Activated CD4-positive, CD25-positive, alpha-beta regulatory T cell (primary cell): ENCODE measurements at regions not wholly inside any gene's neighbourhood (a gene's known extent, or its start where the extent isn't known, plus 50 kb on each side); places are given as distances from the start of the nearest gene placed in this dataset.
"Not testable (repeated sequence)": the region's sequence is repeated elsewhere in the genome, so short reads cannot be mapped to it uniquely, and the experiment has no call there.

Experiments used
- DNase-seq, 4 experiments: peaks; one replicate each; lab custom pipeline; 2025; lab: John Stamatoyannopoulos, UW

DNA sequence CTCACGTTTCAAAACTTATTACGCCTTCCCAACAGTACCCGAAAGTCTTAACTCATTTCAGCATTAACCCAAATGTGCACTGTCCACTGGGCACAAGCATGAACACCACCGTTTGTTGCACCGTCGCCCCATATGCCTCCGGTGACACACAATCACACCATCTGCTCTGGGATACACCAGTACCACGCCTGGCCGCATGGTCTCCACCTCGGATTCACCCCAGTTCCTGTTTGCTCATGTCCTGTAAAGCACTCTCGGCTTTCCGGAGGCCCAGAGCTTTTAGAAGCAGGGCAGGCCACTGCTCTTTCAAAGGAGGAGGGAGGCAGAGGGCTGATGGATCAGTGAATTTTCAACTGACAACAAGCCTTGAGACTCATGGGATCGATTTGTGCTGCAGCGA, 1570.0 kb upstream of the DEFB115 start:
- no peak for DNase-seq

DNA sequence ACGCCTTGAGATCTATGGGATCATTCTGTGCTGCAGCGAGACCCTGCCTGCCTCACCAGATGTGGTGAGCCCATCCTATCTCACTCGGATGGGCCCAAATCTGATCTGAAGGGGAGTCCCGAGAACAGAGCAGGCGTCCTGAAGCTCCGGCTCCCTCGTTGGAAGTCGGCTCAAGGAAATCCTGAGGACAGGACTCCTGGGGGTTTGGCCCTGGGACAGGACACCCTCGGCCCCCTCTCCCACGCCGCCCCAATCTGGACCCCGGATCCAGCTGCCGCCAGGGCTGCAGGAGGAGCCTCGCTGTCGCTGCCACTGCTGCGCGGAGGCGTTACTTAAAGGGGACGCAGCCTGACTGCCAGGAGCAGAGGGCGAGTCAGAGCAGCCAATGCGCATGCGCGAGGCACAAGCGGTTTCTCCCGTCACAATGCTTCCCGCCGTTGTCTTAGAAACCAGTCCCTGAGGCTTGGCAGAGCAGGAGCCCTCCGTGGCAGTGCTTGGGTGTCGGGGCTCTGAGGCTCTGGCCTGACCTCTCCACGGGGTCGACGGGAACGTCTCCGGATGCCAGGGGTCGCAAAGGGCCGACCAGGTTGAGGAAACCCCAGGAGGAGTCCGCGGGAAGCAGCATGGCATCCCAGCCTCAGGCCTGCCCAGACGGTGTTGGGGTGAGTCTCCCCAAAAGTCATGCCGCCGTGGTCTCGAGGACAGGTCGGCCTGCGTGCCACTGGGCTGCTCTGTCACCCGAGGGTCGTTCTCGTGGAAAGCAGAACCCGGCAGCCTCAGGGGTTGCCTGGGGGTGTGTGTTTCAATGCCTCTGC, 1567.8 kb upstream of the DEFB115 start:
- peak in 1 of 4 experiments; percentile 24 for DNase-seq

DNA sequence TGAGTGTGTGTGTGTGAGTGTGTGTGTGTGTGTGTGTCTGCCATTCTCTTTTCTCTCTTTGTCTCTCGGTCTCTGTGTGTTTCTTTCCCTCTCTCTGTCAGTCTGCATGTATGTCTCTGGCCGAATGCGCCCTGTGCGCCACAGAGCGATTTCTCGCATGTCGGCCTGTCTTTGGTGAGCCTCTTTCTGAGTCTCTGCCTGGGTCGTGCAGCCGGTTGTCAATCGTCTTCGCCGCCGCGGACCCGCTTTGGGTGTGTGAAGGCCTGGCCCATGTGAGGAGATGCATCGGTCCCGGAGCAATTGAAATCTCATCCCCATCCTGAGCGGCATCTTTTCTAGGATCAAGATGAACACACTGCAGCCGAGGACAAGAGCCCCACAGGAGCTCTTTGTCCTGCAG, 1567.2 kb upstream of the DEFB115 start:
- no peak for DNase-seq

DNA sequence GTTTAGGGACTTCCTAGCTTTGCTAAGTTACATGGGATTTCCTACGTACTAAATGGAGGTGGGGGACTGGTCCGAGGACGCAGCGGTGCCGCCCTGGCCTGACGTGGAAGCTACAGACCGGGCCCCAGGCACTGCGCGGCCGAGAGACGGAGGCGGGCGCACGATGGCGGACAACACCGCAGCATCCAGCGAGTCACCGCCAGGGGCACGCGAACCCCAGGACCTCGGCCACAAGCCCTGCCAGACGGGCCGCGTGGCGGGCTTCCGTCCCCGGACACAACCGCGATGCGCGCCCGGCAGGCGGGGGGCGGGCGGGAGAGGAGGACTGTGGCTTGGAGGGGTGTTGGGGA, 1516.9 kb upstream of the DEFB115 start:
- DNase-seq: no peak

DNA sequence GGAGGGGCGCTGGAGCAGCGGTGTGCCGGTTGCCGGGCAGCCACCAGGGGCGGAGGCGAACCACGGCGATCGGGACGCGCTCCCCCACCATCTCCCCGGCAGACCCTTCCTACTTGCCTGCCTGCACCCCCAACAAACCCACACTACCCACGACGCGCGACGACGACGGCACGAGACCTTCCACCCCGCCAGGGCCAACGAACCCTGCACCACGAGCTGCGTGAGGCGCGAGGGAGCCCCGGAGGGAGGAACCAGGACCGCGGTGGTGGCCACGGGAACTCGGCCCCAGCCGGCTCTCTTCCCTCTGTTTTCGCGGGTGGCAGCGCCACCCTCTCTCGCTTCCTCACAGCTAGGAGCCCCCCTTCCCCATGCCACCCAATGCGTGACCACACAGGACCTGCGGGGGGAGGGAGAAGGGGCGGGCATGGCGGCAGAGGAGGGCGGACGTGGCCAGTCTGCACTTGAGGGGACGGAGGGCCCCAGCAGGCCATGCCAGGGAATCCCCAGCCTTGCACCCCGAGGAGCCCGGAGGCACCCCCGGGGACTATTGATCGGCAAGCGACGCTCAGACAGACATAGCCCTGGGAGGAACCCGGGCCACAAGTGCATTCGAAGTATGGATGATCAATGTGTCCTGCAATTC, 1516.4 kb upstream of the DEFB115 start:
- no peak for DNase-seq

DNA sequence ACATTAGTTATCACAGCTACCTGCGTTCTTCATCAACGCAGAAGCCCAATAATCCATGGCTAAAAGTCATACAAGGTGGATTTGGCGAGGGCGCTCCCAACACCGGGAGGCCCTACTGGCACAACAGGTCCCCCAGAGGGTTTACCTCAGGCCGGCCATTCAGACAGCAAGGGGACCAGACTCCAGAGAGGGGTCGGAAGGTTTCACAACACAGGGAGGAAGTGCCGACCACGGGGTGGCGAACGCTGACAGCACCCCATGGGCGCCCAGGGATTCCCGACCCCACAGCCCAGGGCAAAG, 1515.9 kb upstream of the DEFB115 start:
- no peak for DNase-seq

DNA sequence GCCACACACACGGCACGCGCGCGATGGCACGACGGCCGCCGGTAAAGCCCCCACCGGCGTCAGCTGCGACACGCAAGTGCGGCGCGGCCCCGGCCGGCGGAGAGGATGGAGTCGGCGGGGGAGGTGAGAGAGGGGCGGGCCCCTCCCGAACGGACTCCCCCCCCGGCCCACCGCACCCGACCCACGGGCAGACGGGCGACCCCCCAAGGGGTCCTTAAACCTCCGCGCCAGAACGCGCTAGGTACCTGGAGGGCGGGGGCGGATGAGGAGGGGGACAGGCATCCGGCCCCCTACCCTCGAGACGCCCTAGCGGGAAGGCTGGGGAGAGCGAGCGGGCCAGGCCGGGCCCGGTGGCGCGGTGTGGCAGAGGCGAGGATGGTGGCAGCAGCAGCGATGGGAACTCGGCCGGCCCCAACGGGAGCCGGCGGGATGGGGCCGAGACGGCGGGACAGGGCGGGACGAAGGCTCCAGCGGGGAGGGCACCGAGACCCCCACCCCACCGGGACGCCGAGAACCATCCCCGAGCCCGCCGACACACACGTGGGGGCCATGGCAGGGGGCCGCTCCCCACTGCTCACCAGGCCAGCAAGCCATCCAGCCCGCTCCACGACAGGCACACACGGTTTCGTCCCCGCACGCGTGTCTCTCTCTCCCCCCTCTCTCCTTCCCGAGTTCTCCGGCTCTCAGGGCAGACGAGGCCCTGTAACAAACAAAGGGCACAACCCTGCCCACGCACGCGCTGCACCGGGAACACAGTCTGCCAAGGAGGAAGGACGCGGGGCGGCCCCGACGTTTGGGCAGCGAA, 1515.4 kb upstream of the DEFB115 start:
- no peak for DNase-seq

GRCh38 chr20:29742699-29743100, 1514.8 kb upstream of the DEFB115 start:
- no peak for DNase-seq

- no peak for DNase-seq
These were observed 1514.1 kb upstream of the DEFB115 start for GRCh38 chr20:29743101-29743931.

DNA sequence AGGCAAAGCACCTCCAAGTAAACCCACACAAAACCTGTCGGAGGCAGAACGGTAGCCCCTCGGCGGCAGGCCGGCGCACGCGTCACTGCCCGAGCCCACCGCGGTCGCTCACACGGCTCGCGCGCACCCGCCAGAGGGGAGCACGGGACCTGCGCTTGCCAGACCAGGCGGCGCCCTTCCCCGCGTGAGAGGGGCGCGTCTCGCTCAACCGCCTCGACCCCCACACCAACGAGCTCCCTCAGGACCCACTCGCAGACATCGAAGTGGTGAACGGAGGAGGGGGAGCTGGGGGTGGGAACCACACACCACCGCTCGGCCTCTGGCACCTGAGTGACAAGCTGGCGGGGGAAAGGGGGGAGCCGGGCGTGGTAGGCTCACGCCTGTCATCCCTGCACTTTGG, 1513.4 kb upstream of the DEFB115 start:
- no peak for DNase-seq

- not testable (repeated sequence) for DNase-seq
These were observed 1511.8 kb upstream of the DEFB115 start for GRCh38 chr20:29745534-29746245.

DNA sequence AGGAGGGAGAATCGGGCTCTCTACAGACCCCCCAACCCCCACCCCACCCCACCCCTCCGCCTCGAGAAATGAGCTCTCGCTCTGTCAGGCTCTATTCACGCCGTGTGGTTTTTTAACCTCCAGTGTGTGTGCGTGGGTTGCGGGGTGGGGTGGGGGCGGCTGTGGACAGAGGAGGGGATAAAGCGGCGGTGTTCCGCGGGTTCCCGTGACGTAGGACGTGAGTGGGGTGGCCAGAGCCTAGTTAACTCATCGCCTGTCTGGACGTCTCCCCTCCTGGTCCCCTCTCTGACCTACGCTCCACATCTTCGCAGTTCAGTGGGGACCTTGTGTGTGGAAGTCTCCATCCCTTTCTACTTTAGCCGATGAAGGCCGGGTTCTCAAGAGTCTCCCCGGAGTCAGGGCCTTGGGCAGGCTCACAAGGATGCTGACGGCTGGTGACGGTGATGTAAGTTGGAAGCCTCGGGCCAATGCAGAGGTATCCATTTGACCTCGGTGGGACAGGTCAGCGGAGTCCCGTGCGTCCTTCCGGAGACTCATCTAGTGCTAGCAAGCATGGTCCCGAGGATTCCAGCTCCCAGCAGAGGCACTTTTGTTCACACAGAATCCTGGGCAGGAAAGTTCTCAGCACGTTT, 1507.1 kb upstream of the DEFB115 start:
- DNase-seq: no peak

DNA sequence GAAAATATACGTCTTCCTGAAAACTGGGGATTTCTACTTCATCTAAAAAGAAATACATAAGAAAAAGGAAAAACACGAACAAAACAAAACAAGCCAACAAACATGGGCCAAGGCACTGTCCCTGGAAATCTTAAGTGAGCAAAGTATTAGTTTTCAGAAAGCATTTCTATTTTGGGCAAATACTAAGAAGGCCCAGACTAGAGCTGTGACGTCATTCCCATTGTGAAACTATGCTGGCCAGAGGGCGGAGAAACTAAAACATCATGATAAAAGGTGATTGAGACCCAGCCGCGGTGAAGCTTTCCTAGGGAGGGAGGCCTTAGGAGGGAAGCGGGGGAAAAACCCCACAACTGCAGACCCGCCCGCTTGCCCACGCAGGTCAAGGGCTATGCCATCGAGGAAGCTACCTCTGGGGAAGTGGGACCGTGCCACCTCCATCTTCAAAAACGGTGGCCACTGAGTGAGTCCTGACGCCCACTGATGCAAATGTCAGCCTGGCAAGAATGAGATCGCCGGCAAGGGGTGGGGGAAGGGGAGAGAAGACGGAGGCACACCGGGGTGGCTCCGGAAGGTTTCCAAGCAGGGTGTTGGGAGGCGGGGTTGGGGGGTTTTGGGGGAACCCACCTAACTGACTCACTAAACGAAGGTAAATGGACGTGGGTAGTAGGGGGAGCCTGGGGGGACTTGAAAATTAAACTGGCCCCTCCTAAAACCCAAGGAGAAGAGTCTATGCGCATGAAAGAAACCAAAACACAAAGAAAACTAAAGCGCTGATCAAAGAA, 1504.6 kb upstream of the DEFB115 start:
- not testable (repeated sequence) for DNase-seq

GRCh38 chr20:29753426-29753746, 1504.1 kb upstream of the DEFB115 start:
- not testable (repeated sequence) for DNase-seq

DNA sequence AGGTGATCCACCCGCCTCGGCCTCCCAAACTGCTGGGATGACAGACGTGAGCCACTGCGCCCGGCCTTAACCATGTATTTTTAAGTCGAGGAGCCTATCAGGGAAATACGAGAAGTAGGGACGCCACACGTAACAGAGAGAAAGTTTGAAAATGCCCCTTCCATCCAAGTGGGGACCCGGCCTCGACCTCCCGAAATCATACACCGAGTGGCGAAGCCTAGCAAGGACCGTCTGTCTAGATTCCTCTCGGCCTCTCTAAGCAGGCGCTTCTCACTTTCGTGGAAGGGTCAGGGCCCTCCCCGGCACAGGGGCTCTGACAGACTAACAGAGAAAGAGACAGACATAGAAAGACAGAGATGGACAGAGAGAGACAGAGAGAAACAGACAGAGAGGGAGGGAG, 1503.6 kb upstream of the DEFB115 start:
- DNase-seq: not testable (repeated sequence)

DNA sequence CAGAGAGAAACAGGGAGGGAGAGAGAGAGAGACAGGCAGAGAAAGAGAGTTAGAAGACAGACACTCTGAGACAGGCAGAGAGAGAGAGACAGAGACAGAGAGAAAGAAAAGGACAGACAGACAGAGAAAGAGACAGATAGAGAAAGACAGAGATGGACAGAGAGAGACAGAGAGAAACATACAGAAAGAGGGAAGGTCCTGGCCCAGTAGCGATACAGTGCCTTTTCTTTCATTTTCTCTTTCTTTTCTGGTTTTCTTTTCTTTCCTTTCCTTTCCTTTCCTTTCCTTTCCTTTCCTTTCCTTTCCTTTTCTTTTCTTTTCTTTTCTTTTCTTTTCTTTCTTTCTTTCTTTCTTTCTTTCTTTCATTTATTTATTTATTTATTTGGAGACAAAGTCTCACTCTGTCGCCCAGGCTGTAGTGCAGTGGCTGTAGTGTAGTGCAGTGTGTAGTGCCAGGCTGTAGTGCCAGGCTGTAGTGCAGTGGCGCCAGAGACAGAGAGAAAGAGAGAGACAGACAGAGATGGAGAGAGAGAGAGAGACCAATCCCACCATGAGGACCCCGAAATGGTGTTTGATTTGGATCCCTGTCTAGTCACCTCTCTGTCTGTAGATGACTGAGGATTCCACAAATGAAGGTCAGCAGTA, 1501.5 kb upstream of the DEFB115 start:
- DNase-seq: not testable (repeated sequence)

DNA sequence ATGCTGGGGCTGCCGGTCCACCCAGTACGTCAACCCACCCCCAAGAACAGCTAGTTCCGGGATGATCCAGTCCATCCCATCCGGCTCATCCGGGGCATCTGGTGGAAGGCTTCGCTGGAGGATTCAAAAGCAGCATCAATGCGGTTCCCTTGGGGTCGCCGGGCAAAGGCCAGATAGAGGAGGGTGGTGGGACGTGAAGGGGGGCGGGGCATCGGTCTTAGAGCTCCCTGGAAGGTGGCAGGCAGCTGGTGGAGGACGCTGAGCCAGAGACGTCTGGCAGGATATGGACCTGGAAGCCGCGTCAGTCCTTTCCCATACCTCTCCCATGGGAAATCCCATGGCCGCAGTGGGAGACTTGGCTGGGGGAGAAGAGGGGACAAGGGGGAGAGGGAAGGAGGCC, 1500.8 kb upstream of the DEFB115 start:
- no peak for DNase-seq

DNA sequence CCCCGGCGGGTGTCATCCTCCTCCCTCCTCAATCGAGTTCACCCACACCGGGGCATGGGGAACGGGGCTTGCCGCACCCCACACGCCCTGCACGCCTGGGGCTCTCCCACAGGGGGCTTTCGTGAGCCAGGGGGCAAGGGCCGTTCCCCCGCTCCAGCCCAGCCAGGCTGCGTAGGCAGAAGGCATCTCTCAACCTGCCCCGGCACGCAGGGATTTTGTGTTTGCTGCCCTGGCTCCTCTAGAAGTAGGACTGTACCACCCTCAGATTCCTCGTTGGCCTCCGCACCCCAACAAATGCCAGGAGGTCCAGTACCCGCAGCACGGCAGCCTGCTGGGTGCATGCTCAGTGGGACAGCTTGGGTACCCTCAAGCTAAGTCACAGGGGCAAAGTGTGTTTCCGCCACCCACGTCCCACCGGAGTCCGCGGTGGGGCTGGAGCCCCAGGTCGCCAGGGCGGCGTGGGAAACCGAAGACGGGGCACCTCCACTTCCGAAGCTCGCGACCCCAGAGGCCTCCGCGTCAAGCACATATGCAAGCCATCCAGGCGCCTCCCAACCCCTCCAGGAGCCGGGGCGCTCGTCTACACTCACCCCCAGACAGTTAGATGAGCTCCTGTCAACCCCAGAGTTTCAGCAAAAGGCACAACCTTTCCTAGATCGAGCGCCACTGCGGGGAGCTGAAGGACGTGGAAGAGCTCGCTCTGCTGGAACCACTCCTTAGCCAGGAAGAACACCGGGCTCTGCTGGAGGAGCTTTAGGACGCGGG, 1495.7 kb upstream of the DEFB115 start:
- DNase-seq: not testable (repeated sequence)

GRCh38 chr20:29762620-29763019, 1494.8 kb upstream of the DEFB115 start:
- DNase-seq: no peak
